DND-41 (cell line): ENCODE measurements at regions not wholly inside any gene's neighbourhood (a gene's known extent, or its start where the extent isn't known, plus 50 kb on each side); places are given as distances from the start of the nearest gene placed in this dataset.
"Not testable (repeated sequence)": the region's sequence is repeated elsewhere in the genome, so short reads cannot be mapped to it uniquely, and the experiment has no call there.

Experiments
- EZH2 ChIP-seq: IDR thresholded peaks from 3 replicates; pipeline ENCODE4 v1.6.1; 2012; ENCODE audit warnings: borderline replicate concordance, low read depth, mild to moderate bottlenecking, moderate library complexity, low read length, inconsistent platforms; ENCODE audit not compliant: severe bottlenecking
- TF ChIP-seq, protein P1 (sequence below): IDR thresholded peaks from 2 replicates; pipeline ENCODE4 v1.5.1; 2012; ENCODE audit warnings: borderline replicate concordance, low read length, moderate library complexity, mild to moderate bottlenecking; ENCODE audit not compliant: poor library complexity, severe bottlenecking; ENCODE audit errors: extremely low read depth

DNA sequence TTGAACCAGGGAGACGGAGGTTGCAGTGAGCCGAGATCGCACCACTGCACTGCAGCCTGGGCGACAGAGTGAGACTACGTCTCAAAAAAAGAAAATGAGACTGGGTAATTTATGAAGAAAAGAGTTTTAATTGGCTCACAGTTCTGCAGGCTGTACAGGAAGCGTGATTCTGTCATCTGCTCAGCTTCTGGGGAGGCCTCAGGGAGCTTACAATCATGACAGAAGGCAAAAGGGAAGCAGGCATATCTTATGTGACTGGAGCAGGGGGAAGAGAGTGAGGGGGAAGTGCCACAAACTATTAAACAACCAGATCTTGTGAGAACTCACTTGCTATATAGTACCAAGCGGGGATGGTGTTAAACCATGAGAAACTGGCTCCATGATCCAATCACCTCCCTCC, 1476.2 kb upstream of the DEFB115 start:
- TF ChIP-seq EZH2: not testable (repeated sequence)
- TF ChIP-seq, protein P1, sequence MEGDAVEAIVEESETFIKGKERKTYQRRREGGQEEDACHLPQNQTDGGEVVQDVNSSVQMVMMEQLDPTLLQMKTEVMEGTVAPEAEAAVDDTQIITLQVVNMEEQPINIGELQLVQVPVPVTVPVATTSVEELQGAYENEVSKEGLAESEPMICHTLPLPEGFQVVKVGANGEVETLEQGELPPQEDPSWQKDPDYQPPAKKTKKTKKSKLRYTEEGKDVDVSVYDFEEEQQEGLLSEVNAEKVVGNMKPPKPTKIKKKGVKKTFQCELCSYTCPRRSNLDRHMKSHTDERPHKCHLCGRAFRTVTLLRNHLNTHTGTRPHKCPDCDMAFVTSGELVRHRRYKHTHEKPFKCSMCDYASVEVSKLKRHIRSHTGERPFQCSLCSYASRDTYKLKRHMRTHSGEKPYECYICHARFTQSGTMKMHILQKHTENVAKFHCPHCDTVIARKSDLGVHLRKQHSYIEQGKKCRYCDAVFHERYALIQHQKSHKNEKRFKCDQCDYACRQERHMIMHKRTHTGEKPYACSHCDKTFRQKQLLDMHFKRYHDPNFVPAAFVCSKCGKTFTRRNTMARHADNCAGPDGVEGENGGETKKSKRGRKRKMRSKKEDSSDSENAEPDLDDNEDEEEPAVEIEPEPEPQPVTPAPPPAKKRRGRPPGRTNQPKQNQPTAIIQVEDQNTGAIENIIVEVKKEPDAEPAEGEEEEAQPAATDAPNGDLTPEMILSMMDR: not testable (repeated sequence)
